HG02642 (cell line): ENCODE measurements at regions not wholly inside any gene's neighbourhood (a gene's known extent, or its start where the extent isn't known, plus 50 kb on each side); places are given as distances from the start of the nearest gene placed in this dataset.
"Not testable (repeated sequence)": the region's sequence is repeated elsewhere in the genome, so short reads cannot be mapped to it uniquely, and the experiment has no call there.

Experiments used
- ATAC-seq: cut with Tn5 transposase; IDR thresholded peaks from one replicate; pipeline ENCODE4 v1.9.1; 2021; ENCODE audit warnings: mild to moderate bottlenecking; ENCODE audit not compliant: unreplicated experiment, poor library complexity

GRCh38 chr11:109958131-109958820 lies 134.9 kb upstream of the ZC3H12C start:
- ATAC-seq: no peak

GRCh38 chr11:109958821-109959166 lies 134.4 kb upstream of the ZC3H12C start:
- no peak for ATAC-seq

DNA sequence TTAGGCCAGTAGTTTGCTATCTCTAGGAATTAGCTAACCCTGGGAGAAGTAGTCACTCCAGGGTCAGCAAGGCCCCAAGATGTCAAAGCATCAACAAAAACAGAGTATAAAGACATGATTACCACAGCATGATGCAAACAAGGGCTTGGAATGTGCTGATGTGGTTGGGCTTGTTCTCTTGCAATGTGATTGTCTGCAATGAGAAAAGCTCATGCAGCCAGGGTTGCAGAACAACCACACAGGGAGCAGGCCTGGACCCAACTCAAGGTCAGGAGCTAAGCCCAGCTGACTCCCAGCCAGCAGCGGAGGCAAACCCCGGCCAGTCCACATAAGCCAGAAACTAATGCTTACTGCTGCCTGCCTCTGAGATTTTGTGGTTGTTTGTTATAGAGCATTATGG lies 132.4 kb upstream of the ZC3H12C start:
- ATAC-seq: no peak

DNA sequence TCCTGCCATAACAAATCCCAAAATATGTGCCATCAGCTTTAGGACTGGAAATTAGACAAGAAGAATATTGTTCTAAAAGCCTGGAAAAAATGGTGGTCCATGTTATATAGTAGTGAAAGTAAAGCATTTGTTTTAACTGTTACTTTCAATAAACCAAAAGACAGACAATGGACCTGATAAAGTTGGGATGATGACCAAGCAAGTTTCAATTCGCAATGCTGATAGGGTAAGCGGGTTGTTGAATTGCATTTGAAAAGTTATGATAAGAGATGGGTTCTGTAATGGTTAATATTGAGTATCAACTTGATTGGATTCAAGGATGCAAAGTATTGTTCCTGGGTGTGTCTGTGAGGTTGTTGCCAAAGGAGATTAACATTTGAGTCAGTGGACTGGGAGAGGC lies 131.9 kb upstream of the ZC3H12C start:
- no peak for ATAC-seq

- ATAC-seq: no peak
These were observed 130.1 kb upstream of the ZC3H12C start for GRCh38 chr11:109963101-109963500.

GRCh38 chr11:109964487-109964886 lies 128.7 kb upstream of the ZC3H12C start:
- ATAC-seq: no peak

GRCh38 chr11:109965445-109965844 lies 127.7 kb upstream of the ZC3H12C start:
- ATAC-seq: not testable (repeated sequence)

GRCh38 chr11:109965926-109966325 lies 127.3 kb upstream of the ZC3H12C start:
- ATAC-seq: not testable (repeated sequence)

DNA sequence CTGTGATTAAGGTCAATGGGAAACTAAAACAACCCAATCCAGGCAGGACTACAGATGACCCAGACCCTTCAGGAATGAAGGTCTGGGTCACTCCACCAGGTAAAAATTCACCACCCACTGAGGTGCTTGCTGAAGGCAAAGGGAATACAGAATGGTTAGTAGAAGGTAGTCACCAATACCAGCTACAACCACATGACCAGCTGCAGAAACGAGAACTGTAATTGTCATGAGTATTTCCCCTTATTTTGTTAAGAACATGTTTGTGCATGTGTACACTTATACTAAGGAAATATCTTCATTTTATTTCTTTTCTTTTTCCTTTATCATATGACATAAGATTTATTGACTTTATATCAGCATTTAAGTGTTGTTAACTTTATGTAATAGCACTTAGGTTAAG lies 126.1 kb upstream of the ZC3H12C start:
- not testable (repeated sequence) for ATAC-seq

- no peak for ATAC-seq
These were observed 124.9 kb upstream of the ZC3H12C start for GRCh38 chr11:109968299-109968698.

DNA sequence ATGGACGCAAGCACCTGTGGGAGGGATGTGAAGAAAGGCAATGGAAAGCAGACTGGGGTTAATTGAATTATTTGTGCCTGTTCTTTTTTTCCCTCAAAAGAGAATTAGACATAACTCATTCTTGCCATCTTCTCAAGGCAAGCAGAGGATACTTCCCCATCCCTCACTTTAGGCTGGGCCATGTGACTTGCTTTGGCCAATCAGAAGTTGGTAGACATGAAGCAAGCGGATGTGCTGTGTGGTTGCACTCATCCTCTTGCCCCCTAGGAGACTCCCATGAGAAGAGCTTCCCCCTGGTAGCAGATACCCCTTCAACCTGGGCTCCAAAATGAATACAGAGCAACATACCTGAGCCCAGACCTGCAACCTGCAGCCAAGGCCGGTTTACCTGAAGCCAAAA lies 124.4 kb upstream of the ZC3H12C start:
- ATAC-seq: no peak

DNA sequence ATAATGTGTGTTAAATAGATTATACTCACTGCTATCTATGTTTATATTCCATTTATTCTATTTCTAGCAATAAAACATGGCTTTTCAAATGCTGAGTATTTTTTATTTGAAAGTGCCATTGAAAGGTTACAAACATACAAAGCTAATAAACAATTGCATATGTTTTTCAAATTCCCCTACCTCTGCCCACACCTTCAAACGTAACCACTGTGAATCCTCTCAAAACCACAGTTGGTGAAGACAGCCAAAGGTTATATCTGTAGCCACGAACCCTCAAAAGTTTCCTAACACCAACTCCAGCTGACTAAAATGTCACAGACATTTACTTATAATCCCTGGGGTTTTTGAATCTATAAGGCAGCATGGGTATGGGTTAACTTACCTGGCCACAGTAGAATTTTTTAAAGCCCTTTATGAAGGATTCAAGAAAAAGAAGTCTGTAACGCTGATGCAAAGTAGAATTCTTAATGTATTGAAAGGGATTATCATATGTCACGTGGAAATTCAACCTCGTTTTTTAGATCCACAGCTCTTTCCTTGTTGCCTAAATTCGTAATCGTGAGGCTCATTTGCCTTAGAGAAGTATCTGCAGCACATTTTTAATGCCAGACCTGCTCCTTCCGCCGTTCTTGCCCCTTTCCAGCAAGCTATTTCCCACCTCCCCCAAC lies 122.5 kb upstream of the ZC3H12C start:
- ATAC-seq: peak; percentile 70

GRCh38 chr11:109971184-109971523 lies 122.0 kb upstream of the ZC3H12C start:
- no peak for ATAC-seq

DNA sequence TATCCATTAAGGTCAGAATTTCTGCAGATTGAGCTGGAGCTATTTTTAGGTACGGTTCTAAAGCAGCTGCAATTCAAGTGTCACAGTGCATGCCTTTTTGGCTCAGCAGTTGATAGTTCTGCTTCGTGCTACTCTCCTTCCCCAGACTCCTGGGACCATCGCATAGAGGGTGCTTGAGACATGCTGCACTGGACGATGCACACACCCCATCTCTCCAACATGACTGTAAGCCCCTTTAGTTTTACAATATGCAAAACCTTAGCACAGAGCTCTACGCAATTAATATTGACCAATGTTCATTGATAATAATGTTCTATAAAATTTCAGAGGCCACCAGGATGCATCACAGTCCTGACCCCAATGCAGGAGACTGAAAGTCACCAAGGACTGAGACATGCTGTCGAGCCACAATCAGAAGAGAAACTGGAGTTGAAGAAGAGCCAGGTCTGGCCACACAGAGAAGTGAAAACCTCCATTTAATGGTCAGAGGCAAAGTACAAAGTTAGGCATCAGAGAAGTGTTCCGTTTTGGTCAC lies 120.9 kb upstream of the ZC3H12C start:
- peak; percentile 69 for ATAC-seq

DNA sequence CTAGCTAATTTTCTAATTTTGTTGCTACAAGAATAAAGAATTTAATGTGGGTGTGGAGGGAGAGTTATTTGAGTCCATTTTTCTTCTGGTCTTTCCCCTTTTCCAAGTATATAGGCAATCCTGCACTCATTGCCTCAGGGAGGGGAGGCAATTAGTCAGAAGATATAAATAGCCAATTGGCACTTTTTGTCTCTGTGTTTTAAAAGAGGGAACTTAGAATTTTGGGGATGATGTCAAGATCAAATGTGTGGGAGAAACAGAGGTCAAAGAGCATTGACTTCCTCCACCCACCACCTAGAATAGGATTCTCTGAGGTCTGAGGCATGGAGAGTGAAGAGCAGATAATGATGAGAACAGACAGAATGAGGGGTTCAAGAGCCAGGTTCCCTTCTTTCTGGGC lies 120.3 kb upstream of the ZC3H12C start:
- no peak for ATAC-seq

DNA sequence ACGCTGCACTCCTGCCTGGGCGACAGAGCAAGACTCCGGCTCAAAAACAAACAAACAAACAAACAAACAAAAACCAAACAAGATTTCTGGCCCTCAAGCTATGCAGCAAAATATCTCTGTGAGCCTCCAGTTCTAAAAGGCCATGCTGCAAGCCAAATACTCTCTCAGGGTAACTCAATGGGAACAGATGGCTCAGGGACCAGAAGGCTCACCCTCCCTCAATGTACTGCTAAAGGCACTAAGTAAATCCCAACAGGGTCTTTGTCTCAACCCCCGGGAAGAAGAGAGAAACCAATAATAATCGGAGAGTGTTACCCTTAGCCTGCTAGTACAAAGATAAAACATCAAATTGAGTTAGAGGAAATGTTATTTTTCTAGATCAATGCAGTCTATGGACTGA lies 119.7 kb upstream of the ZC3H12C start:
- no peak for ATAC-seq

DNA sequence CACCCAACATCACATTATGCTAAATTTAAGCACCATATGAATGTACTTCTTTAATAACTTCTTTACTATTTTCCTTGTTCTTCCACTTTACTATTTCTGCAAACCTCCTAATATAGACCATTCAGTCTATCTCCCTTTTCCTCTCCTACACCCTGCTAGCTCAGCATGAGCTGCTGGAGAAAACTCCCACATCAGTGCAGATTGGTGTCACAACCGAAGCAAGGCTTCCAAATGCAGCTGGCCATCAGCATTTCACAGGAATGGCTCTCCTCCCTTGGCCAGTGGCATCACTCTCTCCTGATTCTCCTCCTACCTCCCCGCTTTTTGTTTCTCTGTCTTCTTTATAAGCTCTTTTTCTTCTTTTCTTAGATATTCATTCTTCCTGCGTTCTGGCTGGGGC lies 118.7 kb upstream of the ZC3H12C start:
- ATAC-seq: no peak

DNA sequence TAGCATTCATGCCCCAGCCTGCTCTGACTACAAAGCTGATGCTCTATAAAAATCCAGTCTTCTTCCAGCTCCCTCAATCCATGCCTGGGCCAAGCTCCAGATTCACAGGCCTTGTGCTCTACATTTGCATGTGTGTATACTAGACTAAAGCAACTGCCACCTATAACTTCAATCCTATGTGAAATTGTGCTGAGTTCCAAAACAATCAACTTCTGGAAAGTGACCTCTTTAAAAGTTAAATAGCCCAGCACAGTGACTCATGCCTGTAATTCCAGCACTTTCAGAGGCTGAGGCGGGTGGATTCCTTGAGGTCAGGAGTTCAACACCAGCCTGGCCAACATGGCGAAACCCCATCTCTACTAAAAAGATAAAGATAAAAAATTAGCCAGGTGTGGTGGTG lies 114.3 kb upstream of the ZC3H12C start:
- no peak for ATAC-seq

DNA sequence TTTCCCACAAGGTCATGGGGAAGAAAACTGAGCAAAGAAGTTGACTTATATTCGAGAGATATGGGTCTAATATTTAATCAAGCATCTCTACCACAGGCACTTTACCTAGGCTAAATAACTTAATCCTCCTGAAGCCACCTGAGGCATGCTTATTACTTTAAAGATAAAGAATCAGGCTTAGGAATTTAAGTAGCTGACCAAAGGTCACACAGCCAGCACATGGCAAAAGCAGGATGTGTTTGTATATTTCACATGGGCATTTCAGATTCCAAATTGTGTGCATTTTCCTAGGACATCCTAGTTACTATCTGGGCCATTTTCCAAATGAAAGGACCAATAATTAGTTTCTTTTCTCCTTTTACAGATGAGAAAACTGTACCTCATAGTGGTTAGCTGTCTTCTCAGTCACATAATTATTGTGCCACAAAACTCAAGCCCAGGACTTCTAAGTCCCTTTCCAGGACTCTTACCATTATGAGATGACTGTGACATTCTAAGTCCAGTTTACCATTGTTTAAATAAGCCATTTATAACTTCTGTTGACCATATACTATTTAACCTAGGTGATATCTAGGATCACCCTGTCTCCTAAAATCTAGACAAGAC lies 112.1 kb upstream of the ZC3H12C start:
- no peak for ATAC-seq

DNA sequence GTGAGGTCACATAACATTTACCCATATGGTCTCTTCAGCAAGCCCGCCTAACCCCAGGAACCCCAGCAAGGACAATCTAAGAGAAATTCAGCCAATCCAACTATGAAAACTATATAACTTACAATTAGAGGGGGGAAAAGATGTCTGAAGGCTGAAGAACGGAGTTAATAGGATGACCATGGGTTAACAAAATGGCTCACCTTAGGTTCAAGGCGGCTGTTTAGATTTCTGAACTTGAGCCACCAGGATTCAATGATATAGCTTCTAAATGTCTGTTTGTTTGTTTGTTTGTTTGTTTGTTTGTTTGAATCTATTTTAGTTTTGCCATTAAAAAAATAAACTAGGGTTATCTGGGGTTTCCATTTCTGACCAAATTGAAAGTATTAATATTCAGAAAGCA lies 109.8 kb upstream of the ZC3H12C start:
- no peak for ATAC-seq

DNA sequence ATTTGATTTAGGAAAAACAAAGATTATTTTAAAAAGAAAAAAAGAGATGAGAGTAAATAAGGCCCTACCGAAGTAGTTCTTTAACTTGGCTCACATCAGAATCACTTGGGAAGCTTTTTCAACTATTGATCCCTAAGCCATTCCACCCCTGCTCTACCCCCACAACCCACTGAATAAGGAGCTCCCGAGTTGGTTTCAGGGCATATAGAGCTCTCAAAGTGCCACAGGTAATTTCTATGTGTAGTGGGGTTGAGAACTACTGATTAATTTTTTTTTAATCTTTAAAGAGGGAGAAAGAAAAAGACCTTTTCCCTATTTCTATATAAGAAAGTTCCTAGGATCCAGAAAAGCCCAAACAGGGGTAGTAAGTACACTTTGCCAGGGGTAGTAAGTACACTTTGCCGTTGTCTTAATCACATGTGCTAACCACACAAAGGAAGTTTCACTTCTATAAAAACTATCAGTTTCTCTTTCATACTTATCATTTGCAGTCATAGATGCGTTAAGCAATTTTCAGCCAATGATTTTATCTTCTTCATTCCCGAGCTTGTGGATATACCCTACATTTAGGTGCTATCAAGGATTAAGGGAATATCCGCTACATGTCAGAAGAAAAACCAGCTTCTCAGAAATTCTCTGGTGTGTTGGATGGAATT lies 108.4 kb upstream of the ZC3H12C start:
- ATAC-seq: peak; percentile 92
